ENCODE measurements at regions not wholly inside any gene's neighbourhood (a gene's known extent, or its start where the extent isn't known, plus 50 kb on each side); places are given as distances from the start of the nearest gene placed in this dataset.

DNA sequence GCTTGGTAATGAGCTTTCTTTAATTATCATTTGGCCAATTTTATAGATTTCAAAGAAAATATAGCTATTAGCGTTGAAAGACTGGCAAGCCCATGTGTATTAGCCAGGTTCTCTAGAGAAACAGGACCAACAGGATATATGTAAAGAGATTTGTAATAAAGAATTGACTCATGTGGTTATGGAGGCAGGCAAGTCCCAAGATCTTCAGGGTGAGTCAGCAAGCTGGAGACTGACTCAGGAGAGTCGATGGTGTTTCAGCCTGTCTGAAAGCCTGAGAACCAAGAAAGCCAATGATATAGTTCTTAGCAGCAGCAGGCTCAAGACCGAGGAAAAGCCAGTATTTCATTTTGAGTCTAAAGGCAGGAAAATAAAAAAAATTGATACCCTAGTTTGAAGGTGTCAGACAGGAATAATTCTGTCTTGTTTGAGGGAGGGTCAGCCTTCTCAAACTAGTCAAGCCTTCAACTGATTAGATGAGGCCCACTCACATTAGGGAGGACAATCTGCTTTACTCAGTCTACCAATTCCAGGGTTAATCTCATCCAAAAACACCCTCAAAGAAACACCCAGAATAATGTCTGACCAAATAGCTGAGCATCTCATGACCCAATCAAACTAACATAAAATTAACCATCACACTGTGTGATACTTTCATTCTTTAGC, 78.3 kb upstream of the CRIM1 start:
- Mint-ChIP-seq H3K27ac (no peak overlapping the region), H3K9me3 (peaks cover 17% of the 10 kb centered on the region), H3K4me1 (no peaks in the 10 kb centered on the region), H3K4me3 (no peak overlapping the region), H3K27me3 (peaks cover 2% of the 10 kb centered on the region), H3K36me3 (ENCODE audit: low read depth) (no peaks in the 10 kb centered on the region)
- CTCF ChIA-PET = no interaction called here
- intact Hi-C loops (cut with micrococcal nuclease) = no loop called here
- no peak for DNase-seq
- TF ChIP-seq CTCF (IDR thresholded peaks at IDR 0.05) = no peak
- POLR2A ChIA-PET = no interaction called here
- no peak for ATAC-seq (ENCODE audit: low read depth)

DNA sequence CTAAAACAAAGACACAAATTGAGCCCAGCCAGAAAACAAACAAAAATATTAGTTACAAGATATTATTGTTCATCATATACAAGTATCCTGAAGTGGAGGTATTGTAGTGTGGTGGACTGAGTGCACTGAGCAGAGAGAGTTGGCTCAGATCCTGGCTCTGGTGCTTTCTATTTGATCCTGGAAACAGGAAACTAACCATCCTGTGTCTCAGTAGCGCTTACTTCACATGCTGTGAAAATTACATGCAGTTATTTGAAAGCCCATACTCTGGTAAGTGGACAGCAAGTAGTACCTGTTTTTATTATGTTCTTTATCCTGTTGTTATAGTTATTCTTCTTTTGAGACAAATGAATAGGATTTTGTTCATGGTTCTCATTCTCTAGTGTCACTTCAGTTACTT, 84.3 kb upstream of the CRIM1 start:
- no peak overlapping the region for H3K4me3 Mint-ChIP-seq
- no peaks in the 10 kb centered on the region for H3K4me1 Mint-ChIP-seq
- peaks cover 10% of the 10 kb centered on the region for H3K9me3 Mint-ChIP-seq
- POLR2A ChIA-PET = no interaction called here
- H3K27ac Mint-ChIP-seq = no peak overlapping the region
- peaks cover 2% of the 10 kb centered on the region for H3K27me3 Mint-ChIP-seq
- ATAC-seq (ENCODE audit: low read depth) (no peak), DNase-seq (no peak)
- CTCF ChIA-PET = no interaction called here
- intact Hi-C loops (cut with micrococcal nuclease) = no loop called here
- H3K36me3 Mint-ChIP-seq (ENCODE audit: low read depth) = no peaks in the 10 kb centered on the region
- TF ChIP-seq CTCF (IDR thresholded peaks at IDR 0.05) = no peak

- Mint-ChIP-seq H3K27me3 (no peaks in the 10 kb centered on the region), H3K36me3 (ENCODE audit: low read depth) (no peaks in the 10 kb centered on the region), H3K4me3 (no peak overlapping the region), H3K27ac (no peak overlapping the region), H3K9me3 (peaks cover 10% of the 10 kb centered on the region), H3K4me1 (no peaks in the 10 kb centered on the region)
- intact Hi-C loops (cut with micrococcal nuclease) = no loop called here
- no peak for TF ChIP-seq CTCF (IDR thresholded peaks at IDR 0.05)
- no peak for ATAC-seq (ENCODE audit: low read depth)
- no peak for DNase-seq
- CTCF ChIA-PET = no interaction called here
- POLR2A ChIA-PET = no interaction called here
Observed at GRCh38 chr2:36270758-36271157, 84.8 kb upstream of the CRIM1 start.

DNA sequence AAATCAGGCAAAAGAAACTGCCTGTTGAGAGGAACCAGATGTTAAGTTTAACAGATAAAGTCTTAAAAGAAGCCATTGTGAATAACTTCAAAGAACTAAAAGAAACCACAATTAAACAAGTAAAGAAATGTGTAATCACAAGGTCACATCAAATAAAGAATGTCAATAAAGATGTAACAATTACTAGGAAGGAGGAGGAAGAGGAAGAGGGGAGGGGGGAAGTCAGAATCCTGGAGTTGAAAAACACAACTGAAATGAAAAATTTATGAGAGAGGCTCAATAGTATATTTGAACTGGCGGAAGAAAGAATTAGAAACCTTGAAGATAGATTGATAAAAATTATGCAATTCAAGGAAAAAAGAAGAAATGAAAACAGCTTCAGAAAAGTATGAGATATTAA, 88.4 kb upstream of the CRIM1 start:
- ChIA-PET POLR2A (no interaction called here), CTCF (no interaction called here)
- H3K36me3 Mint-ChIP-seq (ENCODE audit: low read depth) = no peaks in the 10 kb centered on the region
- H3K4me1 Mint-ChIP-seq = no peaks in the 10 kb centered on the region
- DNase-seq (no peak), ATAC-seq (ENCODE audit: low read depth) (no peak)
- intact Hi-C loops (cut with micrococcal nuclease) = no loop called here
- no peak overlapping the region for H3K27ac Mint-ChIP-seq
- H3K27me3 Mint-ChIP-seq = peaks cover 2% of the 10 kb centered on the region
- peaks cover 10% of the 10 kb centered on the region for H3K9me3 Mint-ChIP-seq
- TF ChIP-seq CTCF (IDR thresholded peaks at IDR 0.05) = no peak
- no peak overlapping the region for H3K4me3 Mint-ChIP-seq

DNA sequence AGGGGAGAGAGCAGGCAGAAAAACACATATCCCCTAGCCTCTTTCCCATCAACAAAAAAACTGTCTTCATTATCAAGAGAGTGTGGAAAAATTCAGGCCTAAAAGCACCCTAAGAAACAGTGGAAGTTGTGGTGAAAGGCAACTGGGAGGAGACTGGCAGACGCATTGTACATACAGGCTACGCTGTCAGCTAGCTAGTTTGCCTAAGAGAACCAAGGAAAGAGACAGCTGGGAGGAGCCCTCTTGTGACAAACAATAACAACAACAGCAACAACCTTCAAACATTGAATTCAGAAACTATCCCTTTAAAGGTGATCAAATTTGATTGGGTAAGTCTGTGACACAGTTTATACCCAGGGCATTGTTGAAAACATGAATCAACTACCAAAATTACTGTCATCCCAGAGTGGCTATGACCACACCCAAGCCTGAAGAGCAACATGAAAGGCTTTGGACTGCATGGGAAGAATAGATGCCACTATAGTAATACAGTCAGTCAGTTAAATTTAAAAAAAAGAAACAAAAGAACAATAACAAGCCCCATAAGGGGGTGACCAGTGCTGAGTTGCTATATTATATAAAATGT, 88.9 kb upstream of the CRIM1 start:
- POLR2A ChIA-PET = no interaction called here

More for the DNA sequence above, 88.9 kb upstream of the CRIM1 start:
- intact Hi-C loops (cut with micrococcal nuclease) = no loop called here
- Mint-ChIP-seq H3K9me3 (peaks cover 10% of the 10 kb centered on the region), H3K4me3 (no peak overlapping the region), H3K27me3 (peaks cover 2% of the 10 kb centered on the region), H3K27ac (no peak overlapping the region), H3K4me1 (no peaks in the 10 kb centered on the region), H3K36me3 (ENCODE audit: low read depth) (no peaks in the 10 kb centered on the region)
- DNase-seq (no peak), ATAC-seq (ENCODE audit: low read depth) (no peak)
- TF ChIP-seq CTCF (IDR thresholded peaks at IDR 0.05) = no peak
- CTCF ChIA-PET = no interaction called here

Measured in activated B cell treated with CpG ODN at 0.5 μM for 24 hours (primary cell).